PC-9 (cell line): ENCODE measurements at regions not wholly inside any gene's neighbourhood (a gene's known extent, or its start where the extent isn't known, plus 50 kb on each side); places are given as distances from the start of the nearest gene placed in this dataset.

Experiments
- BruUV-seq: library from RNA; stranded (reverse); fragments of 400-500 nt; replicated peaks from 2 replicates; lab custom pipeline; 2021; lab: Mats Ljungman, UMichigan
- CTCF ChIA-PET: fragments of 300-600 bp; sonication (Branson Sonifier 250); formaldehyde crosslinking; loops from one replicate; lab custom pipeline; 2022; ENCODE audit warnings: antibody characterized with exemption; lab: Charles Lee
- POLR2A ChIA-PET: fragments of 300-600 bp; sonication (Branson Sonifier 250); formaldehyde crosslinking; loops from one replicate; lab custom pipeline; 2022; ENCODE audit warnings: antibody characterized with exemption; ENCODE audit not compliant: unreplicated experiment; lab: Charles Lee
- DNase-seq, 2 experiments: peaks; one replicate each; pipeline versions ENCODE4 v3.0.0 to v3.0.0-alpha.2; 2015 to 2022; ENCODE audit warnings: mixed read lengths in 1 of 2
- H2AFZ ChIP-seq: fragments of 200-600 bp; sonication (generic); 2 replicates; pipeline ENCODE4 v1.8.1; 2017; ENCODE audit warnings: antibody characterized with exemption
- H3F3A ChIP-seq: fragments of 200-600 bp; sonication (generic); 2 replicates; pipeline ENCODE4 v1.8.1; 2017; ENCODE audit warnings: antibody characterized with exemption, mild to moderate bottlenecking, low read depth; ENCODE audit not compliant: insufficient read depth
- H3K27ac ChIP-seq: fragments of 200-600 bp; sonication (generic); 2 replicates; pipeline ENCODE4 v1.6.1; 2016; ENCODE audit warnings: mixed run types
- H3K27me3 ChIP-seq: fragments of 200-600 bp; sonication (generic); 2 replicates; pipeline ENCODE4 v1.6.1; 2016; ENCODE audit warnings: low read depth, mixed run types; ENCODE audit not compliant: insufficient read depth
- H3K36me3 ChIP-seq: fragments of 200-600 bp; sonication (generic); 2 replicates; pipeline ENCODE4 v1.6.1; 2016; ENCODE audit warnings: low read depth, mixed run types
- H3K4me1 ChIP-seq: fragments of 200-600 bp; sonication (generic); replicated peaks from 2 replicates; pipeline ENCODE4 v1.6.1; 2016; ENCODE audit warnings: mixed run types; ENCODE audit not compliant: insufficient read depth
- H3K4me2 ChIP-seq: fragments of 200-600 bp; sonication (generic); 2 replicates; pipeline ENCODE4 v1.6.1; 2017; ENCODE audit warnings: mixed run types
- H3K4me3 ChIP-seq: fragments of 200-600 bp; sonication (generic); 2 replicates; pipeline ENCODE4 v1.6.1; 2016; ENCODE audit warnings: mixed run types
- H3K79me2 ChIP-seq: fragments of 200-600 bp; sonication (generic); 2 replicates; pipeline ENCODE4 v1.6.1; 2017; ENCODE audit warnings: low read depth, mixed run types
- H3K9me2 ChIP-seq: fragments of 200-600 bp; sonication (generic); 2 replicates; pipeline ENCODE4 v1.8.1; 2017; ENCODE audit warnings: mild to moderate bottlenecking; ENCODE audit not compliant: insufficient read depth
- H3K9me3 ChIP-seq: fragments of 200-600 bp; sonication (generic); 2 replicates; pipeline ENCODE4 v1.8.1; 2016; ENCODE audit warnings: low read depth; ENCODE audit not compliant: insufficient read depth
- H4K20me1 ChIP-seq: fragments of 200-600 bp; sonication (generic); 2 replicates; pipeline ENCODE4 v1.8.1; 2017; ENCODE audit not compliant: insufficient read depth
- CTCF ChIP-seq: fragments of 200-600 bp; sonication (generic); conservative IDR thresholded peaks from 2 replicates; pipeline ENCODE4 v1.6.1; 2017; ENCODE audit warnings: mixed run types, antibody characterized with exemption, mild to moderate bottlenecking, moderate library complexity
- EZH2 ChIP-seq: fragments of 200-600 bp; sonication (generic); IDR thresholded peaks from 2 replicates; pipeline ENCODE4 v1.8.0; 2017; ENCODE audit warnings: antibody characterized with exemption, low read depth
- intact Hi-C: fragments of 100-400 bp; cut with micrococcal nuclease; formaldehyde crosslinking; loops from one replicate; pipeline ENCODE4 v1.10.0; 2022; ENCODE audit not compliant: unreplicated experiment

GRCh38 chr21:32101277-32101676 is 177.6 kb downstream of the MIS18A start:
- Histone ChIP-seq H3F3A (no peaks in the 10 kb centered on the region), H3K79me2 (no peaks in the 10 kb centered on the region), H3K9me3 (no peaks in the 10 kb centered on the region), H3K9me2 (no peaks in the 10 kb centered on the region), H2AFZ (no peak overlapping the region), H3K27me3 (peaks cover 13% of the 10 kb centered on the region; the same call in 1 of the 2 replicates), H3K27ac (no peak overlapping the region), H3K36me3 (no peaks in the 10 kb centered on the region), H3K4me2 (no peak overlapping the region), H4K20me1 (no peaks in the 10 kb centered on the region), H3K4me1 (no peaks in the 10 kb centered on the region), H3K4me3 (no peak overlapping the region)
- POLR2A ChIA-PET, result no interaction called here
- intact Hi-C loops, result no loop called here
- no peak for DNase-seq
- no TSS peak for BruUV-seq
- CTCF ChIA-PET, result no interaction called here
- TF ChIP-seq CTCF (no peak), EZH2 (no peak)

GRCh38 chr21:32100423-32100822 is 178.4 kb downstream of the MIS18A start:
- no peak for TF ChIP-seq EZH2
- TF ChIP-seq CTCF, result no peak
- no peaks in the 10 kb centered on the region for H3F3A ChIP-seq
- H2AFZ ChIP-seq, result no peak overlapping the region
- no peaks in the 10 kb centered on the region for H3K4me1 ChIP-seq
- no peaks in the 10 kb centered on the region for H4K20me1 ChIP-seq
- no peak for DNase-seq
- no peaks in the 10 kb centered on the region for H3K36me3 ChIP-seq
- no peak overlapping the region for H3K27ac ChIP-seq
- intact Hi-C loops, result no loop called here
- no TSS peak for BruUV-seq
- ChIA-PET CTCF (no interaction called here), POLR2A (no interaction called here)
- H3K27me3 ChIP-seq, result peaks cover 13% of the 10 kb centered on the region; the same call in 1 of the 2 replicates
- H3K4me2 ChIP-seq, result no peak overlapping the region
- H3K9me2 ChIP-seq, result no peaks in the 10 kb centered on the region
- H3K9me3 ChIP-seq, result no peaks in the 10 kb centered on the region
- no peak overlapping the region for H3K4me3 ChIP-seq
- no peaks in the 10 kb centered on the region for H3K79me2 ChIP-seq

GRCh38 chr21:32099812-32100416 is 178.9 kb downstream of the MIS18A start:
- ChIA-PET POLR2A (no interaction called here), CTCF (no interaction called here)
- Histone ChIP-seq H3K79me2 (no peaks in the 10 kb centered on the region), H3K4me2 (no peak overlapping the region), H3K27ac (no peak overlapping the region), H3F3A (no peaks in the 10 kb centered on the region), H3K27me3 (peaks cover 8% of the 10 kb centered on the region; the same call in 1 of the 2 replicates), H3K9me3 (no peaks in the 10 kb centered on the region), H3K36me3 (no peaks in the 10 kb centered on the region), H4K20me1 (no peaks in the 10 kb centered on the region), H3K9me2 (no peaks in the 10 kb centered on the region), H3K4me3 (no peak overlapping the region), H2AFZ (no peak overlapping the region), H3K4me1 (no peaks in the 10 kb centered on the region)
- TF ChIP-seq EZH2, result no peak
- TF ChIP-seq CTCF, result no peak
- intact Hi-C loops, result no loop called here
- no TSS peak for BruUV-seq
- DNase-seq, result no peak
